HUES6 (cell line): ENCODE measurements at regions not wholly inside any gene's neighbourhood (a gene's known extent, or its start where the extent isn't known, plus 50 kb on each side); places are given as distances from the start of the nearest gene placed in this dataset.

Source experiments
- H3K27ac ChIP-seq: 2 replicates; pipeline ENCODE4 v1.7.0; 2013; ENCODE audit warnings: low read depth, mild to moderate bottlenecking, low read length, inconsistent platforms
- H3K27me3 ChIP-seq: 2 replicates; pipeline ENCODE4 v1.6.1; 2013; ENCODE audit warnings: low read length; ENCODE audit not compliant: control insufficient read depth, insufficient read depth
- H3K36me3 ChIP-seq: 2 replicates; pipeline ENCODE4 v1.6.1; 2013; ENCODE audit warnings: low read length; ENCODE audit not compliant: control insufficient read depth, insufficient read depth
- H3K4me1 ChIP-seq: 2 replicates; pipeline ENCODE4 v1.6.1; 2013; ENCODE audit warnings: low read length; ENCODE audit not compliant: control insufficient read depth, insufficient read depth
- H3K4me3 ChIP-seq: 2 replicates; pipeline ENCODE4 v1.5.1; 2013; ENCODE audit warnings: low read depth, low read length
- H3K9ac ChIP-seq: one replicate; pipeline ENCODE4 v1.6.1; 2013; ENCODE audit warnings: mild to moderate bottlenecking, low read length
- H3K9me3 ChIP-seq: 2 replicates; pipeline ENCODE4 v1.6.1; 2013; ENCODE audit warnings: low read depth, low read length; ENCODE audit not compliant: control insufficient read depth, insufficient read depth

GRCh38 chr6:142659661-142660060, 285.3 kb downstream of the HIVEP2 start:
- Histone ChIP-seq H3K4me3 (no peak overlapping the region), H3K9ac (no peak overlapping the region), H3K4me1 (no peaks in the 10 kb centered on the region), H3K27me3 (no peaks in the 10 kb centered on the region), H3K27ac (no peak overlapping the region), H3K9me3 (peaks cover 25% of the 10 kb centered on the region), H3K36me3 (no peaks in the 10 kb centered on the region; the same call in 1 of the 2 replicates)

- H3K27me3 ChIP-seq: no peaks in the 10 kb centered on the region
- H3K9ac ChIP-seq: no peak overlapping the region
- no peaks in the 10 kb centered on the region for H3K4me1 ChIP-seq
- peaks cover 38% of the 10 kb centered on the region for H3K9me3 ChIP-seq
- H3K36me3 ChIP-seq: no peaks in the 10 kb centered on the region; the same call in 1 of the 2 replicates
- H3K4me3 ChIP-seq: no peak overlapping the region
- no peak overlapping the region for H3K27ac ChIP-seq
Measured at GRCh38 chr6:142665393-142665792, 279.6 kb downstream of the HIVEP2 start.

GRCh38 chr6:142666599-142667185, 278.3 kb downstream of the HIVEP2 start:
- Histone ChIP-seq H3K27ac (no peak overlapping the region), H3K36me3 (no peaks in the 10 kb centered on the region; the same call in 1 of the 2 replicates), H3K4me3 (no peak overlapping the region), H3K4me1 (no peaks in the 10 kb centered on the region), H3K9me3 (peaks cover 41% of the 10 kb centered on the region), H3K27me3 (no peaks in the 10 kb centered on the region), H3K9ac (no peak overlapping the region)

- peaks cover 18% of the 10 kb centered on the region for H3K9me3 ChIP-seq
- H3K27ac ChIP-seq: no peak overlapping the region
- no peak overlapping the region for H3K9ac ChIP-seq
- no peaks in the 10 kb centered on the region for H3K27me3 ChIP-seq
- H3K4me3 ChIP-seq: no peak overlapping the region
- H3K4me1 ChIP-seq: peaks cover 4% of the 10 kb centered on the region; the same call in 1 of the 2 replicates
- no peaks in the 10 kb centered on the region for H3K36me3 ChIP-seq
Measured at GRCh38 chr6:142669471-142670351, 275.3 kb downstream of the HIVEP2 start.

- Histone ChIP-seq H3K9me3 (peaks cover 14% of the 10 kb centered on the region), H3K4me1 (peaks cover 4% of the 10 kb centered on the region; the same call in 1 of the 2 replicates), H3K36me3 (no peaks in the 10 kb centered on the region), H3K9ac (no peak overlapping the region), H3K4me3 (no peak overlapping the region), H3K27ac (no peak overlapping the region), H3K27me3 (no peaks in the 10 kb centered on the region)
Measured at GRCh38 chr6:142671791-142672190, 273.2 kb downstream of the HIVEP2 start.

GRCh38 chr6:142675517-142675916, 269.5 kb downstream of the HIVEP2 start:
- Histone ChIP-seq H3K4me3 (no peak overlapping the region), H3K36me3 (no peaks in the 10 kb centered on the region), H3K9me3 (peaks cover 4% of the 10 kb centered on the region; the same call in 1 of the 2 replicates), H3K27ac (no peak overlapping the region), H3K9ac (no peak overlapping the region), H3K27me3 (no peaks in the 10 kb centered on the region), H3K4me1 (peaks cover 4% of the 10 kb centered on the region; the same call in 1 of the 2 replicates)

- H3K27ac ChIP-seq: no peak overlapping the region
- H3K27me3 ChIP-seq: no peaks in the 10 kb centered on the region
- H3K9me3 ChIP-seq: no peaks in the 10 kb centered on the region
- no peak overlapping the region for H3K9ac ChIP-seq
- H3K4me1 ChIP-seq: peaks cover 4% of the 10 kb centered on the region; the same call in 1 of the 2 replicates
- H3K36me3 ChIP-seq: no peaks in the 10 kb centered on the region
- H3K4me3 ChIP-seq: no peak overlapping the region
Measured at GRCh38 chr6:142676027-142676443, 268.9 kb downstream of the HIVEP2 start.

GRCh38 chr6:142676647-142677192, 268.3 kb downstream of the HIVEP2 start:
- H3K4me3 ChIP-seq: no peak overlapping the region
- no peak overlapping the region for H3K9ac ChIP-seq
- peaks cover 4% of the 10 kb centered on the region; the same call in 1 of the 2 replicates for H3K4me1 ChIP-seq
- no peak overlapping the region for H3K27ac ChIP-seq
- H3K36me3 ChIP-seq: no peaks in the 10 kb centered on the region
- H3K9me3 ChIP-seq: no peaks in the 10 kb centered on the region
- no peaks in the 10 kb centered on the region for H3K27me3 ChIP-seq

GRCh38 chr6:142679907-142680700, 264.9 kb downstream of the HIVEP2 start:
- H3K36me3 ChIP-seq: no peaks in the 10 kb centered on the region
- H3K27me3 ChIP-seq: no peaks in the 10 kb centered on the region
- no peaks in the 10 kb centered on the region for H3K4me1 ChIP-seq
- H3K9me3 ChIP-seq: peaks cover 5% of the 10 kb centered on the region; the same call in 1 of the 2 replicates
- H3K4me3 ChIP-seq: no peak overlapping the region
- H3K27ac ChIP-seq: no peak overlapping the region
- H3K9ac ChIP-seq: no peak overlapping the region

GRCh38 chr6:142681099-142681498, 263.9 kb downstream of the HIVEP2 start:
- Histone ChIP-seq H3K9me3 (peaks cover 9% of the 10 kb centered on the region; the same call in 1 of the 2 replicates), H3K9ac (no peak overlapping the region), H3K36me3 (no peaks in the 10 kb centered on the region), H3K27ac (no peak overlapping the region), H3K4me1 (no peaks in the 10 kb centered on the region), H3K4me3 (no peak overlapping the region), H3K27me3 (no peaks in the 10 kb centered on the region)
